ENCODE measurements at regions not wholly inside any gene's neighbourhood (a gene's known extent, or its start where the extent isn't known, plus 50 kb on each side); places are given as distances from the start of the nearest gene placed in this dataset.

GRCh38 chr4:165743422-165743821 is 129.6 kb upstream of the TLL1 start:
- TF ChIP-seq ZNF24 (tag by site-specific recombination; IDR thresholded peaks at IDR 0.05) (no peak), YY1 (tag by site-specific recombination; IDR thresholded peaks at IDR 0.05) (no peak), ZNF660 (tag by site-specific recombination; IDR thresholded peaks at IDR 0.05) (no peak), CTCF (tag by site-specific recombination; IDR thresholded peaks at IDR 0.05) (no peak), PRDM6 (tag by site-specific recombination; IDR thresholded peaks at IDR 0.05) (no peak), ZNF626 (tag by site-specific recombination; IDR thresholded peaks at IDR 0.05) (no peak), ZNF10 (tag by site-specific recombination; IDR thresholded peaks at IDR 0.05) (no peak), ZFP37 (tag by site-specific recombination; IDR thresholded peaks at IDR 0.05) (no peak), ZNF37A (tag by site-specific recombination; IDR thresholded peaks at IDR 0.05) (no peak), ZNF513 (tag by site-specific recombination; IDR thresholded peaks at IDR 0.05) (no peak), ZNF629 (tag by site-specific recombination; IDR thresholded peaks at IDR 0.05) (no peak), ZNF157 (tag by site-specific recombination; IDR thresholded peaks at IDR 0.05) (no peak)
